GM18507 (cell line): ENCODE measurements at regions not wholly inside any gene's neighbourhood (a gene's known extent, or its start where the extent isn't known, plus 50 kb on each side); places are given as distances from the start of the nearest gene placed in this dataset.
"Not testable (repeated sequence)": the region's sequence is repeated elsewhere in the genome, so short reads cannot be mapped to it uniquely, and the experiment has no call there.

Source experiments
- DNase-seq: peaks from one replicate; pipeline ENCODE4 v3.0.0; 2011; ENCODE audit warnings: low read depth; ENCODE audit not compliant: insufficient read length; ENCODE audit errors: extremely low spot score
- FAIRE-seq: peaks from 2 replicates; lab custom pipeline; 2011; peaks lifted over from hg19 to GRCh38; lab: Jason Lieb, UNC

DNA sequence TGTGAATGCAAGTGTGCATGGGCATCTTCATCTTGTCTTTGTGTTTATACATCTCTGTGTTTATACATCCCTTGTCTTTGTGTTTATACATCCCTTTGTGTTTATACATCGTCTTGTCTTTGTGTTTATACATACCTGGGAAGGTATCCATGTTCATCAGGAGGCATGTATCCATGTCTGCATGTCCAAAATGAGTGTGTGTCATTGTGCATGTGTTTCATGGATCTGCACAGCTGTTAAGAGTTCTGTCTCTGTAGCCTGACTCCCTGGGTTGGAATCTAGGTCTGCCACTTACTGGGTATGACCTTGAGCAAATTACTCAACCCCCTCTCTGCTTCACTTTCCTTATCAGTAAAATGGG is 50.1 kb upstream of the SIRPA start:
- DNase-seq (no peak), FAIRE-seq (no peak)

DNA sequence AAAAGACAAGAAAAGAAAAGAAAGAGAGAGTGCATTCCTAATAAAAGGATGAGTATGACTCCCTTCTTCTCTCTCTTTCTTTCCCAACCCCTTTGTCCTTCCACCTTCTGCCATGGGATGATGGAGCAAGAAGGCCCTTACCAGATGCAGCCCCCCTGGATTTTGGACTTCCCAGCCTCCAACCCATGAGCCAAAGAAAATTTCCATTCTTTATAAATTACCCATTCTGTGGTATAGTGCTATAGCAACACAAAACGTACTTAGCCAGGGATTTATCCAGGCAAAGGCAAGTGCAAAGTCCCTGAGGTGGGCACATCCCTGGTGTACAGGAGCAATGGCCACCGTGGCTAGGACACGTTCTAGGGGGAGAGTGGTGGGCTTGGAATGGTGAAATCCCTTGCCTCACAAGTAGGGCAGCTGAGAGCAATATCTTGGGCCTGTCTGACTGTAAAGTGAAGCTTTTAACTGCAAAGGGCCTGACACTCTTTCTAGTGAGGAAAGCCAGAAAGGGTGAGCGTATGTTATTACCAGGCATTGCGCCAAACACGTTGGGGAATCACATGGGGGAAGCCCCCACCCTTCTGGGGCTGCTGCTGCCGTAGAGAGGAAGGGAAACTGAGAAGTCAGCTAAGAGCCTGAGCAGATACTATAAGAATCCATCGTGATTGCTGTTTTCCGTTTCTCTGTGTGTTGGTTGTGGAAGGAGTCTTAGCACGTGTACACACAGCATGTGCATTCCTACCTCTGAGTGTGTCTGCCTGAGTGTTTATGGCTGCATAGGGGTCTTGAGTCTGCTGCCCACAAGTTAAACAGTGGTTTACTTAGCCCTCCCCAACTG is 50.7 kb upstream of the SIRPA start:
- DNase-seq (peak; percentile 69), FAIRE-seq (peak; percentile 99)

DNA sequence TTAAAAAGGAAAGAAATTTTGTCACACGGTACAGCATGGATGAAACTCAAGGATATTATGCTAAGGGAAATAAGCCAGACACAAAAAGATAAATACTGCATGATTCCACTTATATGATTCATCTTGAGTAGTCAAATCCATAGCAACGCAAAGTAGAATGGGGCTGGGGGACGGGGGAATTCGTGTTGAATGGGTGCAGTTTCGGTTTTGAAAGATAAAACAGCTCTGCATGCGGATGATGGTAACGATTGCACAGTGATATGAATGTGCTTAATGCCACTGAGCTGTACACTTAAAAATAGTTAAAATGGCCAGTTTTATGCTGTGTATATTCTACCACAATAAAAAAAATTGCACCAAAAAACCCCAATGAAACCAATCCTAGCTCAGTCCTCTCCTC is 52.9 kb upstream of the SIRPA start:
- DNase-seq (no peak), FAIRE-seq (no peak)

DNA sequence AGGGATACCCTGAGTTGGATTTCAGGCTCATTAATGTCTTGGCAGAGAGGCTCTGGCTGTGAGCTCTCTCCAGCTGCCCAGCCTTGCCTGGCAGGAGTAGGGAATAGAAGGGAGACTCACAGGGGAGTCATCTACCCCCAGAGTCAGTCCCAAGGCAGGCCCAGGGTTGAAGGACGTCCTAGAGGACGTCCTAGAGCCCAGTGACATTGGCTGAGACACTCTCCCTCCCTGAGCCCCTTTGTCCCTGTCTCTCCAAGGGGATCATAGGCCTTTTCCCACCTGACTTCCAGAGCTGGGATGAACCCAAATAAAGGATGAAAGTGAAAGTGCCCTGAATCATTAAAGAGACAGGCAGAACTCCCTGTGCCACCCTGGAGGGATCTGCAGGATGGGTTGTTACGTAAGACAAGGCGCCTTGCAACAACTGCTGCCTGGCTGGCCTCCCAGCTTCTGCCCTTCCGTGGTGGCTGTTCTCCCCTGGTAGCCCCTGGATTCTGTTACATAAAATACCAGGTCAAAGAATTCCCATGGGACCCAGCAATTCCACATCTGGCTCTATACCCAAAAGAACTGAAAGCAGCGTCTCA is 53.6 kb upstream of the SIRPA start:
- FAIRE-seq = no peak
- DNase-seq = no peak

DNA sequence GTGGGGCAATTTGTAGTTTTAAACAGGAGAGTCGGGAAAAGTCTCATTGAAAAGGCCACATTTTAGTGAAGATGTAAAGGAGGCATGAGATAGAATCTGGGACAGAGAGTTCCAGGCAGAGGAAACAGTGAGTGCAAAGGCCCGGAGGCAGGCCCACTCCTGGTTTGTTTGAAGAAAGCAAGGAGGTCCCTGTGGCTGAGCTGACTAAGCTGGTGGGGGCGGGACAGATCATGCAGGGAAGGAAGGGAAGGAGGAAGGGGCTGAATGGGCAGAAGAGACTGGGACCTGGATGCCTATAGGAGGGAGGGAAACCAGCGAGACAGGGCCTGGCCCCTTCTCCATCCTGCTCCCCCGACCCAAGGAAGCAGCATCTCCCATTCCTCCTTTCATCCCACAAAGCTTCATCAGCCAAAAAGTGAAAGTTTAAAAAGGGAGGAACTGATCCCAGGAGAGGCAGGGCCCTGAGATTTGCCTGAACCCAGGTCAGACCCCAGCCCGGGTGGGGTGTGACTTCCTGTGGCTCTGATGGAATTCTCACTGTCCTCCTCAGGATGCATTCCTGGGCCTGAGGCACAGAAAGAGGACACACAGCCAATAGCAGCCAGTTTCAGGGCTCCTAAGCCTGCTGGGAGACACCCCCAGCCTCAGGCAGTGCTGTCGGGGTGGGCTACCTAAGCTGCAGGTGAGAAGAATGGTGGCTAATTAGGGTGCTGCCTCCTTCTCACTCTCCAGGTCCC is 54.2 kb upstream of the SIRPA start:
- FAIRE-seq (no peak), DNase-seq (no peak)

DNA sequence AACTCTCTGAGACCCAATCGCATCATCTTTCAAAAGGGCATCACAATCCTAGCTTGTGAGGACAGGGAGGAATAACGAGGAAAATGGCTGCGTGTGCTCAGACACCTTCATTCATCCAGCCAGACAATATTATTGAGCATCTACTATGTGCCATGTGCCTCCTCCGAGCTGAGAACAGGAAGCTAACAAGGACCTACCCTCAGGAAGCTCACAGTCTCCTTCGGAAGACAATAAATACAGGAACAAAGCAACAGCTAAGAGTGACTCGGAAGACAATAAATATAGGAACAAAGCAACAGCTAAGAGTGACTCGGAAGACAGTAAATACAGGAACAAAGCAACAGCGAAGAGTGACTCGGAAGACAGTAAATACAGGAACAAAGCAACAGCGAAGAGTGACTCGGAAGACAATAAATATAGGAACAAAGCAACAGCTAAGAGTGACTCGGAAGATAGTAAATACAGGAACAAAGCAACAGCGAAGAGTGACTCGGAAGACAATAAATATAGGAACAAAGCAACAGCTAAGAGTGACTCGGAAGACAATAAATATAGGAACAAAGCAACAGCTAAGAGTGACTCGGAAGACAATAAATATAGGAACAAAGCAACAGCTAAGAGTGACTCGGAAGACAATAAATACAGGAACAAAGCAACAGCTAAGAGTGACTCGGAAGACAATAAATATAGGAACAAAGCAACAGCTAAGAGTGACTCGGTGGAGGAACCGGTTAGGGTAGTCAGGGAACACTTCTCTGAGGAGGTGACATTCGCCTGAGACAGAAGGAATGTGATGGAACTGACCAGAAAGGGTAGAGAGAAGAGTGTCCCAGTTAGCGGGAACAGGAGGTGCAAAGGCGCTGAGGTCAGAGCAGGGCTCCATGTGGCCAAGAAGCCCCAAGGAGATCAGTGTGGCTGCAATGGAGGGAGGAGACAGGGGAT is 55.6 kb upstream of the SIRPA start:
- DNase-seq, FAIRE-seq: not testable (repeated sequence)

DNA sequence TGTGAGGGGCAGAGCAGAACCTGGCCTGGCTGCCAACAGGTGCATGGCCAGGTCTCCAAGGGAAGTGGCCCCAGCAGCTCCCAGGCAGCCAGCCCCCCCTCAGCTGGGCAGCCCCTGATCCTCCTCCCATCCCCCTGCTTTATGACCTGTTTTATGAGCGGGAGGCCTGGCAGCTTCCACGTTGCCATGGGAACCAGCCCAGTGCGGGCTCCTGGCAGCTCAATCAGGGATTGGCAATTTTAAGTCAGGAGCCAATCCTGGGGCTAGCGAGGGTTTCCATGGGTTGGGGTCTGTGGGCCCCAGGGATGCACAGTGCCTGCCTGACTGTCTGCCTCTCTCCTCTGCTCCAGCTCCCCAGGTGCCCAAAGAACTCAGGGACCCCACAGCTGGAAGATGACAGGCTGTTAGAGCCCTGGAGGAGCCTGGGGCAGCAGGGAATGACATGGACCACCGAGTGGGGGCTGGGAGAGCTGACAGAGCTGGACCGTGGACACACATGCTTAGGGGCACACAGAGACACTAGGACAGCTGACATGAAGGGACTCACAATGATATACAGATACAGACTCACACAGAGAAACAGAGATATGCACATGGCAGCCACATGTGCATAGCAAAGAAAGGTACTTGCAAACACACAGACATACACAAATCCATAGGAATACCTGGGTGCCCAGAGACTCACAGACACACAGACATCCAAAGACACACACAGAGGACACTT is 56.5 kb upstream of the SIRPA start:
- FAIRE-seq = no peak
- no peak for DNase-seq

DNA sequence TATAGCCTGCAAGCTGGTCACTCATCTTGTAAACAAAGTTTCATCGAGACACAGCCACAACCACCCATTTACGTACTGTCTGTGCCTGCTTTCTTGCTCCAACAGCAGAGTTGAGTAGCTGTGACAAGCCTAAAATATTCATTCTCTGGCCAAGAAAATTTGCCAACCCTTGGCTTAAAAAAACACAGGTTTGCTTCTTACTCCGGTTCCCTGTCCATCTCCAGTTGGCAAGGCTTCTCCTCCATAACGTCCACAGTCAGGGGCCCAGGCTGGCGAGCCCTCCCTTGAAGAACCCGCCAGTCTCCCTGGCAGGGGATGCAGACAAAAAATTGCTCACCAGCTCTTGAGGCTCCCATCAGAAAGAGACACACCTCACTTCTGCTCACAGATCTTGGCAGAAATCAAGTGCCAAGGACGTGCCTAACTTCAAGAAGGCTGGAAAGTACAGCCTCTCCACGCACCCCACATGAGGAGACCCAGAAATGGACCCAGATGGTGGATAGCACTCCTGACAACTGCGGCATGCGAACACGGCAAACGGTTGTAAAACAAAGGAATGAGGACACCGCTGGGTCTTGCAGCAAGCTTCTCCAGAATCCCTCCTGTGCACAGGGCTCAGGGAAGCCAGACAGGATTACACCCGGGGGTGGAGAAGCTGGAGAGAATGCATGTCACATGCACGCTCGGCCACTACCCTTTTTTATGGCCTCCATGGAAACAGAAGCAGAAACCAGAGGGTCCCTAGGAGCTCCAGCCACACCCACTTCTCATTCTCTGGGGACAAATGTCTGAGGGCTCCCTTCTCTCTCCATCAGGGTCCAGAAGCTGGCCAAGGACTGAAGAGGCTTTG is 59.8 kb upstream of the SIRPA start:
- FAIRE-seq = no peak

DNA sequence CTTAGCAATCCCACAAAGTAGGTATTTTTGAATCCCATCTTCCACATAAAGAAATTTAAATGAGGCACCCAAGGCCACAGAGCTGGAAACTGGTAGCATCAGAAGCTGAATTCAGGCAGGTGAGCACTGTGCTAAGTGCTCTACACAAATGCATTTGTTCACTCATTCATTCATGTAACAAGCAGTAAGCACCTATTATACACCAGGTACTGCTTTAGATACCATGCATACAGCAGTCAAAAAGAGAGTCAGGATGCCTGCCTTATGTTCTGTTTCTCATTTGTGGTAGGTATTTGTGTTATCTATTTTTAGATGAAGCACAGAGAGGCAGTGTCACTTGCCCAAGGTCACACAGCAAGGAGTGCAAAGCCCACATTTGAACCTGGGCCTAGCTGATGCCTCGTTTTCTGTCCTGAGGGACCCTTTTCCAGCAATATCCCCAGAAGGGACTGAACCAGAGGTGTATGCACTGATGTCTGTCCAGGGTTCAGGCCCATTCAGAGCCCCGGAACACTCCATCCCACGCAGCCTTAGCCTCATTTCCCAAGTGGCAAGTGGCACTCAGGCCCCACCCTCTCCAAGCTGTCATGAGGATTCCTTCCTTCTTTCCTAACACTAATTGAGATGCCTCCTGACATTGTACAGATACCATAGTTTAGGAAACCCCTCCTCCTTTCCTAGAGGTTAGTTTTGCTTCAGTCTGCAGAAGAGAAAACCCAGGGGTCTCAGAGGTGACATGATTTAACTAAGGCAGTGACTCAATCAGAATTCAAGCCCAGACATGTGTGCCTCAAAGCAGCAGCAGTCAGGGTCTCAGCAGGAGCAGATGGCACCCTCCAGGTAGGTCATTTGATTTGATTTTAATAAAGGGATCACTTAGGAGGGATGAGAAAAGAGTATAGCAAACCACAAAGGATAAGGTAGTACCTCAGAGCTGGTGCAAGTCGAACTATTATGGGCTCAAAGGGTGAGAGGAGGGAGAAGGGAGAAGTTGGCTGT is 61.2 kb upstream of the SIRPA start:
- no peak for DNase-seq
- no peak for FAIRE-seq

More for the DNA sequence above, 59.8 kb upstream of the SIRPA start:
- DNase-seq = no peak

DNA sequence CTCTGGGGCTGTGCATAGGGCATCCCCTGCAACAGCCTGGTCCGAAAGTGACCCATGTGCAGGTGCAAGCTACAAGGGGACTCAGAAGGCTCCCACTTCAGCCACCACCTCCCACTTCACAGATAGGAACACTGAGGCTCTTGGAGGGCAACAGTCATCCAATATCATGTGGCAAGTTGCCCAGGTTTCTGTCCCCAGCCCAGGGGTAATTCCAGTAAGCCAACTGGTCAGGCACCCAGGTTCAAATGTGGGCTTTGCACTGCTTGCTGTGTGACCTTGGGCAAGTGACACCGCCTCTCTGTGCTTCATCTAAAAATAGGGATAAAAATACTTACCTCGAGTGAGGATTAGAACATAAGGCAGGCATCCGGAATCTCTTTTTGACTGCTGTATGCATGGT is 62.0 kb upstream of the SIRPA start:
- DNase-seq = no peak
- no peak for FAIRE-seq

DNA sequence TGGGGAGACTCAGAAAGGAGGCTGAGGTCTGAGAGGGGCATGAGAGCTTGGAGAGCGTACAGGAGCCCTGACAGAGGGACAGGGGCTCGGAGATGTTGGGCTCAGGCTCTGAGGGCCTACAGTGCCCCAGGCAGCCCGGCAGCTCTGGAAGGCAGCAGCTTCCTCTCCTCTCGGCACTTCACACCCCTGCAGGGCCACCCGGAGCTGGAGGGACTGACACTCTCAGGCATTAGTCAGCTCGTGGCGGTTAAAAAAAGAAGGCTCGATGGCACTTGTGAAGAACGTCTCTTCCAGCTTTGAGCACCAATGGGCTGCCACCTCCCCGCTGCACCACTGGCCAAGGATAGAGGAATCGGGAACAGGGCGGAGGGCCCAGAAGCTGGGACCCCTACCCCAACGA is 62.6 kb upstream of the SIRPA start:
- DNase-seq (no peak), FAIRE-seq (no peak)

DNA sequence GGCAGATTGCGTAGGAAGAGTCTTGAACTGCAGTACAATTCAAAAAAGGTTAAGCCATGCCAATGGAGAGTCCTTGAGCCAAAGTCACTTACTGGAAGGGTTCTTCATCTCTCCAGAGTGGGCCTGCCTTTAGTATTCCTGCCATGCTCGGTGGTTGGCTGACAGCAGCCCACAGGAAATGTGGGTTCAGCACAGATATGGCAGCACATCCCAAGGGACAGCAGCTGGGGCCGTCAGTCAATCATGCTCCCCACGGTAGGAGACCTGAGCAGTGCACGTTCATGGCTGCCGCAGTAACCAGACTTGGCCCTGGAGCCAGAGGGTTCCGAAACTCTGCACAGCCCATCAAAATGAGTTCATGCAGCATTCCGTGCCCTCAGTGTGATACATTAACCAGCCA is 63.6 kb upstream of the SIRPA start:
- no peak for FAIRE-seq
- no peak for DNase-seq

DNA sequence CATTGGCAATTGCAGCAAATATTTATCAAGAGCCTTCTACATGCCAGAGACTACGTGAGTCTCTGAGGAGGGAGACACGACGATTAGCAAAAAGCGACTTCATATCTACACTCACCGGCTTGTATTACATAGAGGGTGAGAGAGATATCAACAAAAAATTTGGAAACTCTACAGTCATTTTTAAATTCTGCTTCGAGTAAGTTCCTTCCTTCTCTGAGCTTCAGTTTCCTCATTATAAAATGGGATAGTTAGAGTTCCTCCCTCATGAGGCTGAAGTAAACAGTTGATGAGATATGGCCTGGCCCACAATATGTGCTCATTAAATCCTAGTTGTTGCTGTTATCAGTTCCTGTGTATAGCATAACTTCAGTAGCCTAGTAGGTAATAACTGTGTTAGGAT is 64.1 kb upstream of the SIRPA start:
- DNase-seq (no peak), FAIRE-seq (no peak)

DNA sequence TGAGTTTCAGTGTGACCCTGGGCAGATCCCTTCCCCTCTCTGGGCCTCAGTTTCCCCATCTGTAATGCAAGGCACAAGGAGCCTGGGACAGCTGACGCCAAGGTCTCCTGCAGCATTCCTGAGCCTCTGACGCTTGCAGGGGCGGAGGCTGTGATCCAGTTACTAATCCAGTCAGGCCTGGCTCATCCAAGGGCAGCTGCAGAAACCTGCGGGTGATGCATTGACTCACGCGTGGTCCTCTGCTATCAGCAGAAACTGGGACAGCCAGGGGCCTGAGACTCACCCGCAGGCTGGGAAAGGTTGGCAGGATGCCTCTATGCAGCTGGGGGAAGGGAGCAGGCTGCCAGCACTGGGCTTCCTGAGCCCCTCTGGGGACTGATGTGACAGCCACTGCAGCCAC is 65.0 kb upstream of the SIRPA start:
- DNase-seq = no peak
- FAIRE-seq = no peak

DNA sequence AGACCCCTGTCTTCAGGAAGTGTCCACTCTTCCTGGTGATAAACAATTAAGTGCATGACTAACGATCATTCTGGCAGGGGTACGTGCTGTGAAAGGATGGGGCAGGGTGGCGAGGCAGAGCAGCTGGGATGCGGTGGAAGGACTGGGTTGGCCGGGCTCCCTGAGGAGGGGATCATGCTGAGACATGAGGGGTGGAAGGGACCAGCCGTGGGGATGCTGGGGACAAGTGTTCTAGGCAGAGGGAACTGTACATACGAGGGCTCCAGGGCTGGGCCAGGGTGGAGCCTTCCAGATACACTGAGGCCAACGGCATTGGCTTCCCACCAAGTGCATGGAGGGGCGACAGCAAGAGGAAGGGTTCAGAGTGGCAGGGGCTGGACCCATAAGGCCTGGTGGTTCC is 65.7 kb upstream of the SIRPA start:
- FAIRE-seq = no peak

DNA sequence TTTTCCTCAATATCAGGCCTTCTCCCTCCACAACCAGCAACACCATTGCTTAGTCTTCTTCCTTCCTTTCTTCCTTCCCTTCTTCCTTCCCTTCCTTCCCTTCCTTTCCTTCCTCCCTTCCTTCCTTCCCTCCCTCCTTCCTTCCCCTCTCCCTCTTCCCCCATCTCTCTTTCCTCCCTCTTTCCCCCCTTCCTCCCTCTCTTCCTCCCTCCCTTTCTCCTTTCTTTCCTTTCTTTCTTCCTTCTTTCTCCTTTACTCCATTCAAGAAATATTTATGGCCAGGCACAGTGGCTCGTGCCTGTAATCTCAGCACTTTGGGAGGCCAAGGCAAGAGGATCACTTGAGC is 66.4 kb upstream of the SIRPA start:
- DNase-seq (no peak), FAIRE-seq (no peak)

More for the DNA sequence above, 65.7 kb upstream of the SIRPA start:
- no peak for DNase-seq
